IMR-90 (cell line): ENCODE measurements at regions not wholly inside any gene's neighbourhood (a gene's known extent, or its start where the extent isn't known, plus 50 kb on each side); places are given as distances from the start of the nearest gene placed in this dataset.

Experiments used
- ATAC-seq: fragments of 200-7000 bp; cut with Tn5 transposase; 2 replicates; pipeline ENCODE4 v1.9.1; 2020; ENCODE audit warnings: low read depth, mild to moderate bottlenecking, moderate library complexity
- BruUV-seq: library from RNA; stranded (reverse); fragments of 400-500 nt; replicated peaks from 2 replicates; lab custom pipeline; 2021; lab: Mats Ljungman, UMichigan
- CTCF ChIA-PET: fragments of 300-600 bp; formaldehyde crosslinking; extraction: SDS; loops from one replicate; lab custom pipeline; 2021; ENCODE audit warnings: antibody characterized with exemption; lab: Yijun Ruan, JAX
- POLR2A ChIA-PET: fragments of 300-600 bp; sonication (Branson Sonifier 250); formaldehyde crosslinking; loops from one replicate; lab custom pipeline; 2022; ENCODE audit warnings: antibody characterized with exemption; ENCODE audit not compliant: unreplicated experiment; lab: Charles Lee
- DNase-seq: peaks from one replicate; pipeline ENCODE4 v3.0.0; 2013
- H2AFZ ChIP-seq: replicated peaks from 2 replicates; pipeline ENCODE3; 2013; ENCODE audit warnings: low read length, mild to moderate bottlenecking; ENCODE audit not compliant: poor library complexity
- H2AK5ac ChIP-seq: 2 replicates; pipeline ENCODE4 v1.6.1; 2013; ENCODE audit warnings: low read depth, low read length, inconsistent platforms
- H2AK9ac ChIP-seq: replicated peaks from 2 replicates; pipeline ENCODE3; 2013; ENCODE audit warnings: mild to moderate bottlenecking, low read depth, low read length, moderate library complexity; ENCODE audit not compliant: poor library complexity
- H2BK120ac ChIP-seq: 2 replicates; pipeline ENCODE4 v1.6.1; 2013; ENCODE audit warnings: low read depth, low read length, inconsistent platforms
- H2BK15ac ChIP-seq: 3 replicates; pipeline ENCODE4 v1.6.1; 2013; ENCODE audit warnings: low read depth, low read length, inconsistent platforms
- H2BK20ac ChIP-seq: 2 replicates; pipeline ENCODE4 v1.6.1; 2013; ENCODE audit warnings: low read depth, mild to moderate bottlenecking, inconsistent platforms, low read length, moderate library complexity
- H2BK5ac ChIP-seq: 2 replicates; pipeline ENCODE4 v1.6.1; 2013; ENCODE audit warnings: mild to moderate bottlenecking, low read depth, low read length, inconsistent platforms; ENCODE audit not compliant: poor library complexity, severe bottlenecking
- H3K14ac ChIP-seq: replicated peaks from 2 replicates; pipeline ENCODE4 v1.6.1; 2013; ENCODE audit warnings: low read depth, low read length, inconsistent platforms
- H3K18ac ChIP-seq: 2 replicates; pipeline ENCODE4 v1.6.1; 2013; ENCODE audit warnings: low read depth, low read length, control low read depth
- H3K23ac ChIP-seq: 2 replicates; pipeline ENCODE4 v1.6.1; 2013; ENCODE audit warnings: low read depth, low read length, inconsistent platforms
- H3K27ac ChIP-seq: 2 replicates; pipeline ENCODE4 v1.5.1; 2013; ENCODE audit warnings: mild to moderate bottlenecking, control low read depth, low read length; ENCODE audit not compliant: insufficient read depth
- H3K27me3 ChIP-seq: 2 replicates; pipeline ENCODE4 v1.6.1; 2013; ENCODE audit warnings: low read length; ENCODE audit not compliant: control insufficient read depth, insufficient read depth
- H3K36me3 ChIP-seq: 2 replicates; pipeline ENCODE4 v1.6.1; 2013; ENCODE audit warnings: low read length, mixed read lengths; ENCODE audit not compliant: control insufficient read depth, insufficient read depth
- H3K4ac ChIP-seq: 2 replicates; pipeline ENCODE4 v1.6.1; 2013; ENCODE audit warnings: low read depth, low read length, inconsistent platforms
- H3K4me1 ChIP-seq: 2 replicates; pipeline ENCODE4 v1.6.1; 2013; ENCODE audit warnings: low read length, mixed read lengths; ENCODE audit not compliant: control insufficient read depth, insufficient read depth
- H3K4me2 ChIP-seq: 2 replicates; pipeline ENCODE4 v1.6.1; 2013; ENCODE audit warnings: low read depth, mild to moderate bottlenecking, control low read depth, low read length, moderate library complexity
- H3K4me3 ChIP-seq: 2 replicates; pipeline ENCODE4 v1.5.1; 2013; ENCODE audit warnings: low read depth, mild to moderate bottlenecking, control low read depth, low read length, moderate library complexity; ENCODE audit not compliant: insufficient read depth
- H3K56ac ChIP-seq: 2 replicates; pipeline ENCODE4 v1.6.1; 2013; ENCODE audit warnings: low read length, inconsistent platforms; ENCODE audit not compliant: insufficient read depth; ENCODE audit errors: extremely low read depth
- H3K79me1 ChIP-seq, 2 experiments: 2 replicates each; pipeline ENCODE4 v1.6.1; 2013; ENCODE audit warnings: low read length in 2 of 2, inconsistent platforms in 1 of 2, low read depth in 1 of 2
- H3K9ac ChIP-seq: 2 replicates; pipeline ENCODE4 v1.6.1; 2013; ENCODE audit warnings: low read depth, low read length, control low read depth
- H3K9me1 ChIP-seq: 2 replicates; pipeline ENCODE4 v1.6.1; 2013; ENCODE audit warnings: low read length, inconsistent platforms; ENCODE audit not compliant: insufficient read depth
- H3K9me3 ChIP-seq: 2 replicates; pipeline ENCODE4 v1.6.1; 2013; ENCODE audit warnings: low read length; ENCODE audit not compliant: control insufficient read depth, insufficient read depth
- H4K20me1 ChIP-seq: 2 replicates; pipeline ENCODE4 v1.6.1; 2013; ENCODE audit warnings: low read length, inconsistent platforms; ENCODE audit not compliant: insufficient read depth
- H4K5ac ChIP-seq: 2 replicates; pipeline ENCODE4 v1.6.1; 2013; ENCODE audit warnings: mild to moderate bottlenecking, low read depth, low read length, control low read depth
- H4K8ac ChIP-seq, 2 experiments: 2 replicates each; pipeline ENCODE4 v1.6.1; 2013; ENCODE audit warnings: low read depth in 2 of 2, low read length in 2 of 2, control low read depth in 1 of 2, inconsistent platforms in 1 of 2
- H4K91ac ChIP-seq: 2 replicates; pipeline ENCODE4 v1.6.1; 2013; ENCODE audit warnings: low read depth, low read length, inconsistent platforms; ENCODE audit not compliant: insufficient read depth
- FOS ChIP-seq: fragments of 150-350 bp; IDR thresholded peaks from 2 replicates; pipeline ENCODE4 v1.6.1; 2016; ENCODE audit warnings: low read depth, low read length
- MAFK ChIP-seq: IDR thresholded peaks from 2 replicates; pipeline ENCODE4 v1.6.1; 2012; ENCODE audit warnings: low read depth, low read length, improper control_type of control experiment
- WGBS, 2 experiments: methylation state at CpG; one replicate each; pipeline versions ENCODE4 v1.1.5 to v1.1.7; 2013; ENCODE audit warnings: missing lambda C conversion rate in 2 of 2; ENCODE audit not compliant: insufficient read length in 1 of 2; ENCODE audit errors: extremely low coverage in 2 of 2; 5-methylcytosine and 5-hydroxymethylcytosine counted together
- dilution Hi-C: fragments of 300-500 bp; cut with HindIII; formaldehyde crosslinking; loops from one replicate; pipeline ENCODE4 v1.14.3; 2018; ENCODE audit warnings: low sequenced_read_pairs; ENCODE audit not compliant: unreplicated experiment
- in situ Hi-C: fragments of 300-500 bp; cut with MboI; formaldehyde crosslinking; loops from 3 replicates; pipeline ENCODE4 v1.14.3; 2019; ENCODE audit warnings: low sequenced_read_pairs, inconsistent platforms, mixed read lengths
- intact Hi-C: fragments of 100-400 bp; cut with micrococcal nuclease; formaldehyde crosslinking; loops from 2 replicates; pipeline ENCODE4 v1.10.0; 2022

DNA sequence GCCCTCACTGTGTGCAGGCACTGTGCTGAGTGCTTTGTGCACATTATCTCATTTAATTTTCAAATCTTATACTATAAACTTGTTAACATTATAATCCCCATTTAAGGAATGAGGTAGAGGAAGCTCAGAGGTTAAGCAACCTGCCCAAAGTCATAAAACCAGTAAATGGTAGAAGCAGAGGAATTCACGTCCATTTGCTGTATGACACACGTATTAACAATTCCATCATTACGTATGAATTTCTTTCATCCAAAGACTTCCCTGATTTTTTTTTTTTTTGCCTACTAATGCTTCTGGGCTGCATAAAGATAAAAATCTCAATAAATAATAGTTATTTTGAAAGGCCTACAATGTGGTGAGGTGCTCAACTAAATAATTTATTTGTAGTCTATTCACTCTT, 64.5 kb upstream of the H2AZ1 start:
- Histone ChIP-seq H2AFZ (no peak overlapping the region), H3K9me3 (no peaks in the 10 kb centered on the region), H3K27ac (no peak overlapping the region), H3K14ac (no peak overlapping the region), H3K4me2 (no peak overlapping the region), H3K4ac (peak overlapping the region; percentile 46; the same call in 1 of the 2 replicates), H2BK15ac (no peak overlapping the region), H2BK5ac (no peak overlapping the region), H4K5ac (no peak overlapping the region), H3K23ac (no peak overlapping the region), H2BK20ac (no peak overlapping the region), H3K18ac (no peak overlapping the region), H3K9ac (no peak overlapping the region), H3K27me3 (no peaks in the 10 kb centered on the region), H2AK5ac (no peak overlapping the region; the same call in 1 of the 2 replicates), H4K8ac (no peak overlapping the region), H3K4me1 (peaks cover 9% of the 10 kb centered on the region), H4K20me1 (no peaks in the 10 kb centered on the region), H3K4me3 (no peak overlapping the region), H3K9me1 (no peaks in the 10 kb centered on the region; the same call in 1 of the 2 replicates), H3K56ac (no peak overlapping the region), H4K91ac (no peak overlapping the region), H3K36me3 (no peaks in the 10 kb centered on the region), H2AK9ac (no peak overlapping the region), H2BK120ac (no peak overlapping the region; the same call in 1 of the 2 replicates), H3K79me1 (no peaks in the 10 kb centered on the region)
- POLR2A ChIA-PET, result no interaction called here
- intact Hi-C loops, result no loop called here
- in situ Hi-C loops, result no loop called here
- CTCF ChIA-PET, result interaction anchor here (1.1 kb wide), 1 partner anchor 12 kb away, joined by 4 read pairs; no protein-coding TSS in a partner anchor
- ATAC-seq (no peak), DNase-seq (peak; percentile 26)
- no TSS peak for BruUV-seq
- no CpG with 5 or more reads among the region's 3 CpGs for WGBS, 2 experiments
- dilution Hi-C loops, result no loop called here
- TF ChIP-seq FOS, result no peak
- no peak for TF ChIP-seq MAFK
